ENCODE measurements at regions not wholly inside any gene's neighbourhood (a gene's known extent, or its start where the extent isn't known, plus 50 kb on each side); places are given as distances from the start of the nearest gene placed in this dataset.

- H3K36me3 Mint-ChIP-seq: no peaks in the 10 kb centered on the region
- no peak overlapping the region for H3K4me3 Mint-ChIP-seq
- no peak overlapping the region for H3K27ac Mint-ChIP-seq
- peaks cover 0 to 3% (median 2%) of the 10 kb centered on the region in 3 donors for H3K27me3 Mint-ChIP-seq (ENCODE audit: low read depth in 3 of 3)
- H3K4me1 Mint-ChIP-seq: no peaks in the 10 kb centered on the region
- DNase-seq: no peak
- no peaks in the 10 kb centered on the region for H3K9me3 Mint-ChIP-seq
These were observed 152.7 kb upstream of the SGCD start for GRCh38 chr5:156174225-156174624.

- no peaks in the 10 kb centered on the region for H3K36me3 Mint-ChIP-seq
- no peak for DNase-seq
- H3K4me3 Mint-ChIP-seq: no peak overlapping the region
- peaks cover 0 to 4% (median 0%) of the 10 kb centered on the region in 3 donors for H3K27me3 Mint-ChIP-seq (ENCODE audit: low read depth in 3 of 3)
- H3K4me1 Mint-ChIP-seq: no peaks in the 10 kb centered on the region
- H3K9me3 Mint-ChIP-seq: peaks cover 0 to 2% (median 0%) of the 10 kb centered on the region in 6 donors
- no peak overlapping the region for H3K27ac Mint-ChIP-seq
These were observed 148.8 kb upstream of the SGCD start for GRCh38 chr5:156178117-156178516.

GRCh38 chr5:156181656-156182055 lies 145.3 kb upstream of the SGCD start:
- H3K9me3 Mint-ChIP-seq: peaks cover 0 to 7% (median under 1%) of the 10 kb centered on the region in 6 donors
- no peaks in the 10 kb centered on the region for H3K4me1 Mint-ChIP-seq
- DNase-seq: no peak
- no peak overlapping the region for H3K27ac Mint-ChIP-seq
- H3K4me3 Mint-ChIP-seq: no peak overlapping the region
- H3K27me3 Mint-ChIP-seq (ENCODE audit: low read depth in 3 of 3): peaks cover 0 to 4% (median 0%) of the 10 kb centered on the region in 3 donors
- no peaks in the 10 kb centered on the region for H3K36me3 Mint-ChIP-seq

- H3K27ac Mint-ChIP-seq: no peak overlapping the region
- H3K4me3 Mint-ChIP-seq: no peak overlapping the region
- H3K9me3 Mint-ChIP-seq: peaks cover 0 to 7% (median under 1%) of the 10 kb centered on the region in 6 donors
- peaks cover 0 to 4% (median under 1%) of the 10 kb centered on the region in 3 donors for H3K27me3 Mint-ChIP-seq (ENCODE audit: low read depth in 3 of 3)
- no peaks in the 10 kb centered on the region for H3K36me3 Mint-ChIP-seq
- DNase-seq: no peak
- H3K4me1 Mint-ChIP-seq: no peaks in the 10 kb centered on the region
These were observed 144.6 kb upstream of the SGCD start for GRCh38 chr5:156182174-156182967.

- Mint-ChIP-seq H3K27me3 (ENCODE audit: low read depth in 3 of 3) (peaks cover 0 to 4% (median 2%) of the 10 kb centered on the region in 3 donors), H3K4me3 (no peak overlapping the region), H3K36me3 (no peaks in the 10 kb centered on the region), H3K27ac (no peak overlapping the region), H3K9me3 (peaks cover 0 to 7% (median 0%) of the 10 kb centered on the region in 6 donors), H3K4me1 (no peaks in the 10 kb centered on the region)
- no peak for DNase-seq
These were observed 140.2 kb upstream of the SGCD start for GRCh38 chr5:156186760-156187159.

- Mint-ChIP-seq H3K36me3 (no peaks in the 10 kb centered on the region), H3K27me3 (ENCODE audit: low read depth in 3 of 3) (peaks cover 2 to 3% (median 2%) of the 10 kb centered on the region in 3 donors), H3K4me3 (no peak overlapping the region), H3K9me3 (peaks cover 0 to 7% (median 0%) of the 10 kb centered on the region in 6 donors), H3K4me1 (no peaks in the 10 kb centered on the region), H3K27ac (peak overlapping the region in 1 of 6 donors; percentile 8)
- DNase-seq: no peak
These were observed 138.9 kb upstream of the SGCD start for GRCh38 chr5:156188016-156188415.

- H3K9me3 Mint-ChIP-seq: peaks cover 0 to under 1% (median 0%) of the 10 kb centered on the region in 6 donors
- H3K4me1 Mint-ChIP-seq: no peaks in the 10 kb centered on the region
- no peak overlapping the region for H3K4me3 Mint-ChIP-seq
- no peak overlapping the region for H3K27ac Mint-ChIP-seq
- H3K36me3 Mint-ChIP-seq: no peaks in the 10 kb centered on the region
- no peak for DNase-seq
- H3K27me3 Mint-ChIP-seq (ENCODE audit: low read depth in 3 of 3): peaks cover 2 to 3% (median 2%) of the 10 kb centered on the region in 3 donors
These were observed 137.3 kb upstream of the SGCD start for GRCh38 chr5:156189628-156190027.

GRCh38 chr5:156191547-156191946 lies 135.4 kb upstream of the SGCD start:
- no peak overlapping the region for H3K4me3 Mint-ChIP-seq
- H3K4me1 Mint-ChIP-seq: no peaks in the 10 kb centered on the region
- no peak overlapping the region for H3K27ac Mint-ChIP-seq
- peaks cover 2 to 3% (median 2%) of the 10 kb centered on the region in 3 donors for H3K27me3 Mint-ChIP-seq (ENCODE audit: low read depth in 3 of 3)
- DNase-seq: no peak
- no peaks in the 10 kb centered on the region for H3K9me3 Mint-ChIP-seq
- H3K36me3 Mint-ChIP-seq: no peaks in the 10 kb centered on the region

GRCh38 chr5:156197042-156197635 lies 129.8 kb upstream of the SGCD start:
- no peak for DNase-seq
- no peak overlapping the region for H3K27ac Mint-ChIP-seq
- H3K9me3 Mint-ChIP-seq: peaks cover 0 to 2% (median 0%) of the 10 kb centered on the region in 6 donors
- H3K27me3 Mint-ChIP-seq (ENCODE audit: low read depth in 3 of 3): peaks cover 0 to 3% (median 2%) of the 10 kb centered on the region in 3 donors
- no peaks in the 10 kb centered on the region for H3K36me3 Mint-ChIP-seq
- no peak overlapping the region for H3K4me3 Mint-ChIP-seq
- H3K4me1 Mint-ChIP-seq: no peaks in the 10 kb centered on the region

GRCh38 chr5:156199045-156199444 lies 127.9 kb upstream of the SGCD start:
- Mint-ChIP-seq H3K4me3 (no peak overlapping the region), H3K27ac (no peak overlapping the region), H3K27me3 (ENCODE audit: low read depth in 3 of 3) (no peaks in the 10 kb centered on the region), H3K36me3 (no peaks in the 10 kb centered on the region), H3K9me3 (peaks cover 0 to 2% (median 0%) of the 10 kb centered on the region in 6 donors), H3K4me1 (no peaks in the 10 kb centered on the region)
- DNase-seq: no peak

GRCh38 chr5:156200938-156201787 lies 125.8 kb upstream of the SGCD start:
- H3K9me3 Mint-ChIP-seq: peaks cover 0 to 2% (median 0%) of the 10 kb centered on the region in 6 donors
- H3K4me3 Mint-ChIP-seq: no peak overlapping the region
- no peaks in the 10 kb centered on the region for H3K27me3 Mint-ChIP-seq (ENCODE audit: low read depth in 3 of 3)
- H3K36me3 Mint-ChIP-seq: no peaks in the 10 kb centered on the region
- no peaks in the 10 kb centered on the region for H3K4me1 Mint-ChIP-seq
- DNase-seq: no peak
- H3K27ac Mint-ChIP-seq: peak overlapping the region in 1 of 6 donors; percentile 14

- Mint-ChIP-seq H3K4me1 (no peaks in the 10 kb centered on the region), H3K27ac (no peak overlapping the region), H3K36me3 (no peaks in the 10 kb centered on the region), H3K27me3 (ENCODE audit: low read depth in 3 of 3) (no peaks in the 10 kb centered on the region), H3K4me3 (no peak overlapping the region), H3K9me3 (peaks cover 0 to 2% (median 0%) of the 10 kb centered on the region in 6 donors)
- no peak for DNase-seq
These were observed 125.1 kb upstream of the SGCD start for GRCh38 chr5:156201788-156202403.

- peak in 1 of 3 donors; percentile 13 for DNase-seq
- Mint-ChIP-seq H3K4me3 (no peak overlapping the region), H3K9me3 (peaks cover 0 to 8% (median 2%) of the 10 kb centered on the region in 6 donors), H3K36me3 (no peaks in the 10 kb centered on the region), H3K27ac (no peak overlapping the region), H3K27me3 (ENCODE audit: low read depth in 3 of 3) (peaks cover 0 to 1% (median 0%) of the 10 kb centered on the region in 3 donors), H3K4me1 (no peaks in the 10 kb centered on the region)
These were observed 118.7 kb upstream of the SGCD start for GRCh38 chr5:156208271-156208670.
